GM18907 (cell line): ENCODE measurements at regions not wholly inside any gene's neighbourhood (a gene's known extent, or its start where the extent isn't known, plus 50 kb on each side); places are given as distances from the start of the nearest gene placed in this dataset.
"Not testable (repeated sequence)": the region's sequence is repeated elsewhere in the genome, so short reads cannot be mapped to it uniquely, and the experiment has no call there.

Source experiments
- ATAC-seq: cut with Tn5 transposase; IDR thresholded peaks from one replicate; pipeline ENCODE4 v1.9.1; 2021; ENCODE audit warnings: mild to moderate bottlenecking, moderate library complexity; ENCODE audit not compliant: unreplicated experiment

- no peak for ATAC-seq
Measured at GRCh38 chr19:30267332-30267731, 104.9 kb upstream of the ZNF536 start.

GRCh38 chr19:30268601-30269000, 103.6 kb upstream of the ZNF536 start:
- ATAC-seq, result no peak

- no peak for ATAC-seq
Measured at GRCh38 chr19:30269638-30270037, 102.5 kb upstream of the ZNF536 start.

GRCh38 chr19:30271816-30272215, 100.4 kb upstream of the ZNF536 start:
- ATAC-seq, result no peak

GRCh38 chr19:30272554-30272953, 99.6 kb upstream of the ZNF536 start:
- ATAC-seq, result no peak

- ATAC-seq, result no peak
Measured at GRCh38 chr19:30273184-30273583, 99.0 kb upstream of the ZNF536 start.

GRCh38 chr19:30274987-30275386, 97.2 kb upstream of the ZNF536 start:
- ATAC-seq, result no peak

- ATAC-seq, result no peak
Measured at GRCh38 chr19:30276011-30276882, 95.9 kb upstream of the ZNF536 start.

- no peak for ATAC-seq
Measured at GRCh38 chr19:30276883-30277280, 95.3 kb upstream of the ZNF536 start.

GRCh38 chr19:30277941-30278881, 94.0 kb upstream of the ZNF536 start:
- no peak for ATAC-seq

GRCh38 chr19:30278882-30279254, 93.3 kb upstream of the ZNF536 start:
- ATAC-seq, result no peak

GRCh38 chr19:30280018-30280417, 92.2 kb upstream of the ZNF536 start:
- ATAC-seq, result no peak

GRCh38 chr19:30281906-30282305, 90.3 kb upstream of the ZNF536 start:
- no peak for ATAC-seq

- no peak for ATAC-seq
Measured at GRCh38 chr19:30283556-30283955, 88.6 kb upstream of the ZNF536 start.

- ATAC-seq, result no peak
Measured at GRCh38 chr19:30284209-30284608, 88.0 kb upstream of the ZNF536 start.

GRCh38 chr19:30284885-30285284, 87.3 kb upstream of the ZNF536 start:
- no peak for ATAC-seq

- ATAC-seq, result no peak
Measured at GRCh38 chr19:30286378-30286777, 85.8 kb upstream of the ZNF536 start.

GRCh38 chr19:30287259-30287658, 84.9 kb upstream of the ZNF536 start:
- ATAC-seq, result no peak

- ATAC-seq, result no peak
Measured at GRCh38 chr19:30287973-30288372, 84.2 kb upstream of the ZNF536 start.

- ATAC-seq, result no peak
Measured at GRCh38 chr19:30288911-30289310, 83.3 kb upstream of the ZNF536 start.

- no peak for ATAC-seq
Measured at GRCh38 chr19:30289336-30289735, 82.8 kb upstream of the ZNF536 start.

GRCh38 chr19:30290805-30291204, 81.4 kb upstream of the ZNF536 start:
- ATAC-seq, result not testable (repeated sequence)
